Right lobe of liver (tissue), 4 donors: ENCODE measurements at regions not wholly inside any gene's neighbourhood (a gene's known extent, or its start where the extent isn't known, plus 50 kb on each side); places are given as distances from the start of the nearest gene placed in this dataset.

Source experiments
- POLR2A ChIP-seq: fragments of 450-650 bp; IDR thresholded peaks from one replicate; pipeline ENCODE4 v1.6.1; 2017; ENCODE audit warnings: antibody characterized with exemption, mild to moderate bottlenecking
- TF ChIP-seq, protein P1 (sequence below), 4 donors: fragments of 200-600 bp in 3 of 4; fragments of 450-650 bp in 1 of 4; IDR thresholded peaks; one replicate each; pipeline versions ENCODE4 v1.5.1 to v1.8.0; 2016 to 2022; ENCODE audit warnings: antibody characterized with exemption in 4 of 4, mild to moderate bottlenecking in 2 of 4
- donor health status: DM: no; HTN: no; CAD: no.
- donor health status: DM: no; HTN: no; CAD: no.
- donor health status: DM: no; HTN: yes; CAD: no.

DNA sequence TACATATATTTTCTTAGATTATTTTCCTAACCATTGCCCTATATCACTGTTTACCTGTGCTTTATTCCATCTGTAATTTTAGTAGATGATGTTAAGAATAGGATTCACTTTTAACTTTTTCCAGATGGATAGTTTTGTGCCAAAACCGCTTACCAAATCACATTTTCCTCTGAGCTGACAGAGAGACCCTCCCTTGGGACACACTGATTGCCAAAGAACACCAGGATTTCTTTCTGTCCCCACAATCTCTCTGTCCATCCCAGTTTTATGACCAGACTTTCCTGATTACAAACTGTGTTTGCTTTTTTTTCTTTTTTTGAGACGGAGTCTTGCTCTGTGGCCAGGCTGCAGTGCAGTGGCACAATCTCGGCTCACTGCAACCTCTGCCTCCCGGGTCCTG, 81.3 kb upstream of the SPATA31C2 start:
- TF ChIP-seq, protein P1, sequence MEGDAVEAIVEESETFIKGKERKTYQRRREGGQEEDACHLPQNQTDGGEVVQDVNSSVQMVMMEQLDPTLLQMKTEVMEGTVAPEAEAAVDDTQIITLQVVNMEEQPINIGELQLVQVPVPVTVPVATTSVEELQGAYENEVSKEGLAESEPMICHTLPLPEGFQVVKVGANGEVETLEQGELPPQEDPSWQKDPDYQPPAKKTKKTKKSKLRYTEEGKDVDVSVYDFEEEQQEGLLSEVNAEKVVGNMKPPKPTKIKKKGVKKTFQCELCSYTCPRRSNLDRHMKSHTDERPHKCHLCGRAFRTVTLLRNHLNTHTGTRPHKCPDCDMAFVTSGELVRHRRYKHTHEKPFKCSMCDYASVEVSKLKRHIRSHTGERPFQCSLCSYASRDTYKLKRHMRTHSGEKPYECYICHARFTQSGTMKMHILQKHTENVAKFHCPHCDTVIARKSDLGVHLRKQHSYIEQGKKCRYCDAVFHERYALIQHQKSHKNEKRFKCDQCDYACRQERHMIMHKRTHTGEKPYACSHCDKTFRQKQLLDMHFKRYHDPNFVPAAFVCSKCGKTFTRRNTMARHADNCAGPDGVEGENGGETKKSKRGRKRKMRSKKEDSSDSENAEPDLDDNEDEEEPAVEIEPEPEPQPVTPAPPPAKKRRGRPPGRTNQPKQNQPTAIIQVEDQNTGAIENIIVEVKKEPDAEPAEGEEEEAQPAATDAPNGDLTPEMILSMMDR (IDR thresholded peaks at IDR 0.05), result no peak
- no peak for TF ChIP-seq POLR2A
